ENCODE measurements at regions not wholly inside any gene's neighbourhood (a gene's known extent, or its start where the extent isn't known, plus 50 kb on each side); places are given as distances from the start of the nearest gene placed in this dataset.

- TF ChIP-seq CTCF (IDR thresholded peaks at IDR 0.05; ENCODE audit: insufficient read depth, low read length) (no peak), GABPA (IDR thresholded peaks at IDR 0.05; ENCODE audit: low read depth) (no peak), REST (IDR thresholded peaks at IDR 0.05; ENCODE audit: insufficient replicate concordance, low read depth) (no peak), POLR2AphosphoS5 (IDR thresholded peaks at IDR 0.05; ENCODE audit: low read depth) (no peak)
These were observed 52.8 kb upstream of the HAAO start for GRCh38 chr2:42844901-42845821.
